WTC11 (cell line): ENCODE measurements at regions not wholly inside any gene's neighbourhood (a gene's known extent, or its start where the extent isn't known, plus 50 kb on each side); places are given as distances from the start of the nearest gene placed in this dataset.

ENCODE experiments used
- ATAC-seq: fragments of 200-7000 bp; cut with Tn5 transposase; 2 replicates; pipeline ENCODE4 v1.10.0; 2021; ENCODE audit warnings: mild to moderate bottlenecking, moderate library complexity
- CTCF ChIA-PET: fragments of 300-600 bp; sonication (Branson Sonifier 250); formaldehyde crosslinking; loops from one replicate; lab custom pipeline; 2021; ENCODE audit warnings: antibody characterized with exemption; lab: Charles Lee
- POLR2A ChIA-PET: fragments of 350-600 bp; sonication (Branson Sonifier 250); formaldehyde crosslinking; loops from one replicate; lab custom pipeline; 2021; ENCODE audit warnings: antibody characterized with exemption; lab: Charles Lee
- DNase-seq: peaks from one replicate; pipeline ENCODE4 v3.0.0; 2021; ENCODE audit warnings: low spot score
- H3K27ac Mint-ChIP-seq: 2 replicates; pipeline ENCODE4 v1.8.0; 2021; ENCODE audit warnings: mixed read lengths
- H3K27me3 Mint-ChIP-seq: 2 replicates; pipeline ENCODE4 v1.8.0; 2021; ENCODE audit warnings: low read depth, mild to moderate bottlenecking, moderate library complexity, mixed read lengths
- H3K36me3 Mint-ChIP-seq: 2 replicates; pipeline ENCODE4 v1.8.0; 2021; ENCODE audit warnings: mixed read lengths
- H3K4me1 Mint-ChIP-seq: 2 replicates; pipeline ENCODE4 v1.8.0; 2022; ENCODE audit warnings: mixed read lengths
- H3K4me3 Mint-ChIP-seq: 2 replicates; pipeline ENCODE4 v1.8.0; 2021; ENCODE audit warnings: mild to moderate bottlenecking, moderate library complexity, mixed read lengths
- H3K9me3 Mint-ChIP-seq: 2 replicates; pipeline ENCODE4 v1.8.0; 2021; ENCODE audit warnings: mixed read lengths
- CREM ChIP-seq: sonication (generic); formaldehyde crosslinking; IDR thresholded peaks from 2 replicates; pipeline ENCODE4 v1.8.1; 2022; ENCODE audit warnings: mild to moderate bottlenecking, missing genetic modification reagents, moderate library complexity
- ESRRA ChIP-seq: sonication (generic); formaldehyde crosslinking; IDR thresholded peaks from 2 replicates; pipeline ENCODE4 v1.8.1; 2022; ENCODE audit warnings: mild to moderate bottlenecking, missing genetic modification reagents, borderline replicate concordance
- FOXJ3 ChIP-seq: sonication (generic); formaldehyde crosslinking; IDR thresholded peaks from 2 replicates; pipeline ENCODE4 v1.9.0; 2021; ENCODE audit warnings: missing genetic modification reagents, mild to moderate bottlenecking, borderline replicate concordance
- FOXP1 ChIP-seq: sonication (generic); formaldehyde crosslinking; IDR thresholded peaks from 2 replicates; pipeline ENCODE4 v1.8.0; 2022; ENCODE audit warnings: missing genetic modification reagents, mild to moderate bottlenecking, moderate library complexity, borderline replicate concordance
- GABPB1 ChIP-seq: sonication (generic); formaldehyde crosslinking; IDR thresholded peaks from 2 replicates; pipeline ENCODE4 v1.8.1; 2023; ENCODE audit warnings: mild to moderate bottlenecking, missing genetic modification reagents
- SP1 ChIP-seq: sonication (generic); formaldehyde crosslinking; conservative IDR thresholded peaks from 2 replicates; pipeline ENCODE4 v1.8.1; 2022; ENCODE audit warnings: missing genetic modification reagents
- TP53 ChIP-seq: sonication (generic); formaldehyde crosslinking; IDR thresholded peaks from 2 replicates; pipeline ENCODE4 v1.8.1; 2023; ENCODE audit warnings: mild to moderate bottlenecking, missing genetic modification reagents
- ZBTB21 ChIP-seq: sonication (generic); formaldehyde crosslinking; IDR thresholded peaks from 2 replicates; pipeline ENCODE4 v1.8.1; 2023; ENCODE audit warnings: mild to moderate bottlenecking, missing genetic modification reagents, borderline replicate concordance
- ZBTB43 ChIP-seq: sonication (generic); formaldehyde crosslinking; IDR thresholded peaks from 2 replicates; pipeline ENCODE4 v1.8.1; 2023; ENCODE audit warnings: mild to moderate bottlenecking, missing genetic modification reagents
- ZNF281 ChIP-seq: sonication (generic); formaldehyde crosslinking; IDR thresholded peaks from 2 replicates; pipeline ENCODE4 v1.8.0; 2023; ENCODE audit warnings: mild to moderate bottlenecking, missing genetic modification reagents
- ZNF512 ChIP-seq: sonication (generic); formaldehyde crosslinking; IDR thresholded peaks from 2 replicates; pipeline ENCODE4 v1.8.1; 2022; ENCODE audit warnings: missing genetic modification reagents, borderline replicate concordance

GRCh38 chr11:69566001-69566400, 75.0 kb upstream of the CCND1 start (continued):
- no peak for TF ChIP-seq ZNF512
- TF ChIP-seq TP53, result no peak
- no peak for TF ChIP-seq ZBTB21 (CRISPR knock-in tag)

GRCh38 chr11:69567951-69568808, 72.8 kb upstream of the CCND1 start:
- H3K9me3 Mint-ChIP-seq, result peaks cover 8% of the 10 kb centered on the region
- no peaks in the 10 kb centered on the region for H3K27me3 Mint-ChIP-seq
- no peaks in the 10 kb centered on the region for H3K36me3 Mint-ChIP-seq
- H3K27ac Mint-ChIP-seq, result no peak overlapping the region
- CTCF ChIA-PET, result no interaction called here
- no peak for ATAC-seq
- TF ChIP-seq GABPB1 (CRISPR knock-in tag) (0 out of 2 replicates have a peak, but pooled peaks have one; percentile 5), CREM (CRISPR knock-in tag) (no peak)
- no peak overlapping the region for H3K4me3 Mint-ChIP-seq
- no peaks in the 10 kb centered on the region for H3K4me1 Mint-ChIP-seq
- POLR2A ChIA-PET, result no interaction called here
- no peak for DNase-seq

GRCh38 chr11:69568809-69569097, 72.2 kb upstream of the CCND1 start:
- DNase-seq, result no peak
- Mint-ChIP-seq H3K4me1 (no peaks in the 10 kb centered on the region), H3K27ac (no peak overlapping the region)

More at GRCh38 chr11:69568809-69569097, 72.2 kb upstream of the CCND1 start:
- H3K9me3 Mint-ChIP-seq, result peaks cover 8% of the 10 kb centered on the region
- CTCF ChIA-PET, result no interaction called here
- TF ChIP-seq FOXP1 (CRISPR knock-in tag), result no peak
- no peak for TF ChIP-seq ESRRA (CRISPR knock-in tag)
- no peak for TF ChIP-seq FOXJ3 (CRISPR knock-in tag)
- TF ChIP-seq ZBTB43 (CRISPR knock-in tag), result no peak
- no peak for TF ChIP-seq SP1 (CRISPR knock-in tag)
- no peak for TF ChIP-seq ZNF281 (CRISPR knock-in tag)
- TF ChIP-seq, all 79 proteins: peak for 0
- no peaks in the 10 kb centered on the region for H3K36me3 Mint-ChIP-seq
- no peaks in the 10 kb centered on the region; the same call in 1 of the 2 replicates for H3K27me3 Mint-ChIP-seq
- H3K4me3 Mint-ChIP-seq, result no peak overlapping the region
- POLR2A ChIA-PET, result no interaction called here
- no peak for ATAC-seq
